ACC112 (cell line): ENCODE measurements at regions not wholly inside any gene's neighbourhood (a gene's known extent, or its start where the extent isn't known, plus 50 kb on each side); places are given as distances from the start of the nearest gene placed in this dataset.
"Not testable (repeated sequence)": the region's sequence is repeated elsewhere in the genome, so short reads cannot be mapped to it uniquely, and the experiment has no call there.

ENCODE experiments used
- H2AFZ ChIP-seq: fragments of 200-600 bp; sonication (generic); one replicate; pipeline ENCODE4 v1.6.0; 2017; ENCODE audit warnings: antibody characterized with exemption, low read length; ENCODE audit not compliant: unreplicated experiment
- H3K27ac ChIP-seq: fragments of 200-600 bp; sonication (generic); 2 replicates; pipeline ENCODE4 v1.5.1; 2014; ENCODE audit warnings: low read depth, mild to moderate bottlenecking, antibody characterized with exemption, low read length, moderate library complexity
- H3K27me3 ChIP-seq: fragments of 200-600 bp; sonication (generic); 2 replicates; pipeline ENCODE4 v1.6.1; 2014; ENCODE audit warnings: mild to moderate bottlenecking, antibody characterized with exemption, low read length, moderate library complexity, mixed read lengths; ENCODE audit not compliant: insufficient read depth
- H3K36me3 ChIP-seq: fragments of 200-600 bp; sonication (generic); 2 replicates; pipeline ENCODE4 v1.6.1; 2016; ENCODE audit warnings: mild to moderate bottlenecking, antibody characterized with exemption, low read length, moderate library complexity, mixed read lengths; ENCODE audit not compliant: insufficient read depth
- H3K4me1 ChIP-seq: fragments of 200-600 bp; sonication (generic); one replicate; pipeline ENCODE4 v1.6.1; 2016; ENCODE audit warnings: low read length, mixed read lengths; ENCODE audit not compliant: insufficient read depth, unreplicated experiment, control insufficient read depth
- H3K4me3 ChIP-seq: fragments of 200-600 bp; sonication (generic); 2 replicates; pipeline ENCODE4 v1.5.1; 2014; ENCODE audit warnings: mild to moderate bottlenecking, low read depth, low read length
- H3K79me2 ChIP-seq: fragments of 200-600 bp; sonication (generic); one replicate; pipeline ENCODE4 v1.6.0; 2016; ENCODE audit warnings: low read length; ENCODE audit not compliant: control insufficient read depth, unreplicated experiment, insufficient read depth

- Histone ChIP-seq H3K27ac (peak overlapping the region; percentile 52), H2AFZ (no peak overlapping the region)
Measured at GRCh38 chr5:68682400-68683160, 411.2 kb upstream of the SLC30A5 start.

GRCh38 chr5:68683632-68684036 lies 410.2 kb upstream of the SLC30A5 start:
- no peaks in the 10 kb centered on the region for H3K79me2 ChIP-seq
- peaks cover 28% of the 10 kb centered on the region for H3K4me1 ChIP-seq
- H3K4me3 ChIP-seq = peak overlapping the region; percentile 2; the same call in 1 of the 2 replicates
- H2AFZ ChIP-seq = no peak overlapping the region
- peak overlapping the region; percentile 52 for H3K27ac ChIP-seq
- H3K27me3 ChIP-seq = no peaks in the 10 kb centered on the region
- H3K36me3 ChIP-seq = no peaks in the 10 kb centered on the region

More at GRCh38 chr5:68682400-68683160, 411.2 kb upstream of the SLC30A5 start:
- peaks cover 28% of the 10 kb centered on the region for H3K4me1 ChIP-seq
- H3K79me2 ChIP-seq = no peaks in the 10 kb centered on the region
- peaks cover 3% of the 10 kb centered on the region; the same call in 1 of the 2 replicates for H3K27me3 ChIP-seq
- H3K36me3 ChIP-seq = no peaks in the 10 kb centered on the region
- H3K4me3 ChIP-seq = no peak overlapping the region

DNA sequence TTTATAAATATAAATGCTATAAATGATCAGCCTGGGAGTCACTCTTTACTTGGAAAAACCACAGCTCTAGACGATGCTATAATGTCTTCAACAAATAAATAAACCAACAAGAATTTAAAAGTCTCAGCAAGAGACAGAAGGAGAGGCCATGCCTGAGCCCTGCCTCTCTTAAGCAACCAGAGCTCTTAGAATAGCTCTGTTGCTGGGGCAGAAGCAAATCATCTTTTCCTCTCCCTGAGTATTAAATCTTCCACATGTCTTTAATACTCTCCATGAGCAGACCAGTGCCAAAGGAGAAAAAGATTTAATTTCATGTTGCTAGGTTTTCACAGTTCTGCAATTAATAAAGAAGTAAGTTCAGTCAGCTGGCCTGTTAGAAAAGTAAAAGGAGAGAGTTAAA lies 408.0 kb upstream of the SLC30A5 start:
- peaks cover 21% of the 10 kb centered on the region for H3K4me1 ChIP-seq
- no peak overlapping the region for H2AFZ ChIP-seq
- H3K36me3 ChIP-seq = no peaks in the 10 kb centered on the region
- no peaks in the 10 kb centered on the region for H3K27me3 ChIP-seq
- no peak overlapping the region for H3K4me3 ChIP-seq
- no peak overlapping the region for H3K27ac ChIP-seq
- H3K79me2 ChIP-seq = no peaks in the 10 kb centered on the region

- H3K79me2 ChIP-seq = no peaks in the 10 kb centered on the region
- H3K27me3 ChIP-seq = no peaks in the 10 kb centered on the region
- no peaks in the 10 kb centered on the region for H3K36me3 ChIP-seq
- no peak overlapping the region for H2AFZ ChIP-seq
- H3K27ac ChIP-seq = no peak overlapping the region
- H3K4me1 ChIP-seq = peaks cover 9% of the 10 kb centered on the region
- no peak overlapping the region for H3K4me3 ChIP-seq
Measured at GRCh38 chr5:68688547-68688946, 405.3 kb upstream of the SLC30A5 start.

DNA sequence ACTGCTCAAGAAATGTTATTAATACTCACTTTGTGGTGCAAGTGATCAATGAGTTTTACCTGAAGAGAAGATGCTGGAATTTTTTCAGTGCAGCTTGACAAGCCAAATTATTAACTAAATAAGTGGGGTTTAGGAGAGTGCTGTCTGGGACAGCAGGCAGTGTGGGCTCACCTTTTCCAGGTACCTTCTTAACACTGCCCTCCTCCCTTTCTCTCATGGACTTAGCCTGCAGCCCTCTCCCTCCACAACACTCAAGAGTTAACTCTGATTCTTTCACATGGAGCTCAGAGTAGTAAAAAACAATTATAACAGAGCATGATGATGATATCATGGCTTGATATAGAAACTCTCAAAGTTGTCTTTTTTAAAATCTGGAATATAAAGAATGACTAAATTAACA lies 404.8 kb upstream of the SLC30A5 start:
- Histone ChIP-seq H2AFZ (no peak overlapping the region), H3K4me1 (peaks cover 6% of the 10 kb centered on the region)

DNA sequence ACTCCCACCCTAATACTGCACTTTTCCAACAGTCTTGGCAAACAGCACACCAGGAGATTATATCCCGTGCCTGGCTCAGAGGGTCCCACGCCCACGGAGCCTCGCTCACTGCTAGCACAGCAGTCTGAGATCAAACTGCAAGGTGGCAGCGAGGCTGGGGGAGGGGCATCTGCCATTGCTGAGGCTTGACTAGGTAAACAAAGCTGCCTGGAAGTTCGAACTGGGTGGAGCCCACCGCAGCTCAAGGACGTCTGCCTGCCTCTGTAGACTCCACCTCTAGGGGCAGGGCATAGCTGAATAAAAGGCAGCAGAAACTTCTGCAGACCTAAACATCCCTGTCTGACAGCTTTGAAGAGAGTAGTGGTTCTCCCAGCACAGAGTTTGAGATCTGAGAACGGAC lies 401.9 kb upstream of the SLC30A5 start:
- not testable (repeated sequence) for H3K27me3 ChIP-seq

More for the DNA sequence above, 404.8 kb upstream of the SLC30A5 start:
- H3K36me3 ChIP-seq = no peaks in the 10 kb centered on the region
- no peaks in the 10 kb centered on the region for H3K27me3 ChIP-seq
- H3K79me2 ChIP-seq = no peaks in the 10 kb centered on the region
- H3K4me3 ChIP-seq = no peak overlapping the region
- H3K27ac ChIP-seq = no peak overlapping the region

GRCh38 chr5:68698025-68698940 lies 395.5 kb upstream of the SLC30A5 start:
- H3K36me3 ChIP-seq = no peaks in the 10 kb centered on the region
- H3K27ac ChIP-seq = no peak overlapping the region
- no peaks in the 10 kb centered on the region for H3K4me1 ChIP-seq
- no peak overlapping the region for H2AFZ ChIP-seq
- H3K4me3 ChIP-seq = no peak overlapping the region
- no peaks in the 10 kb centered on the region for H3K27me3 ChIP-seq
- H3K79me2 ChIP-seq = no peaks in the 10 kb centered on the region

More for the DNA sequence above, 401.9 kb upstream of the SLC30A5 start:
- H3K4me3 ChIP-seq, H3K79me2 ChIP-seq, H3K4me1 ChIP-seq, H2AFZ ChIP-seq, H3K36me3 ChIP-seq, H3K27ac ChIP-seq: not testable (repeated sequence)

DNA sequence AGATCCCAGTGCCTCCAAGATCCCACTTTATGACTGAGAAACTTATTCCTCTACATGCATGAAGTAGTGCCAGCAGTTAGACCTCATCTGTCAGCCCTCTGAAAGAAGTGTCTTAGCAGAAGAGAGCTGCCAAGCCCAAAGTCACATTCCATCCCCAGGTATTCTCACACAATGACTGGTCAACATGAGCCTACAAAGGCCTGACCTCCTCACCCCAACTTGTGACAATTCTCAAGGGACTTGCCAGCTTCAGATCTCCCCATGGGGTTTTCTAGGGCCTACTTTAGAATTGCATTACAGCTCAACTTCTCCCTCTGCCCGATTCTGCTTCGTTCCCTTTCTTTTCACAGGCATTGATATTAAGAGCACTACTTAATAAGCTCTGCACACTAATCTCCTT lies 393.8 kb upstream of the SLC30A5 start:
- no peaks in the 10 kb centered on the region for H3K79me2 ChIP-seq
- no peak overlapping the region for H2AFZ ChIP-seq

GRCh38 chr5:68707575-68707974 lies 386.2 kb upstream of the SLC30A5 start:
- Histone ChIP-seq H3K27ac (no peak overlapping the region), H3K4me1 (no peaks in the 10 kb centered on the region), H3K36me3 (no peaks in the 10 kb centered on the region), H3K27me3 (no peaks in the 10 kb centered on the region), H2AFZ (no peak overlapping the region), H3K79me2 (no peaks in the 10 kb centered on the region), H3K4me3 (no peak overlapping the region)

More for the DNA sequence above, 393.8 kb upstream of the SLC30A5 start:
- no peak overlapping the region for H3K4me3 ChIP-seq
- H3K4me1 ChIP-seq = no peaks in the 10 kb centered on the region
- H3K27me3 ChIP-seq = no peaks in the 10 kb centered on the region
- no peaks in the 10 kb centered on the region for H3K36me3 ChIP-seq
- H3K27ac ChIP-seq = no peak overlapping the region

GRCh38 chr5:68708156-68708841 lies 385.5 kb upstream of the SLC30A5 start:
- Histone ChIP-seq H2AFZ (no peak overlapping the region), H3K79me2 (no peaks in the 10 kb centered on the region), H3K36me3 (no peaks in the 10 kb centered on the region), H3K4me1 (no peaks in the 10 kb centered on the region), H3K27ac (no peak overlapping the region), H3K4me3 (no peak overlapping the region), H3K27me3 (no peaks in the 10 kb centered on the region)
